ENCODE measurements at regions not wholly inside any gene's neighbourhood (a gene's known extent, or its start where the extent isn't known, plus 50 kb on each side); places are given as distances from the start of the nearest gene placed in this dataset.

DNA sequence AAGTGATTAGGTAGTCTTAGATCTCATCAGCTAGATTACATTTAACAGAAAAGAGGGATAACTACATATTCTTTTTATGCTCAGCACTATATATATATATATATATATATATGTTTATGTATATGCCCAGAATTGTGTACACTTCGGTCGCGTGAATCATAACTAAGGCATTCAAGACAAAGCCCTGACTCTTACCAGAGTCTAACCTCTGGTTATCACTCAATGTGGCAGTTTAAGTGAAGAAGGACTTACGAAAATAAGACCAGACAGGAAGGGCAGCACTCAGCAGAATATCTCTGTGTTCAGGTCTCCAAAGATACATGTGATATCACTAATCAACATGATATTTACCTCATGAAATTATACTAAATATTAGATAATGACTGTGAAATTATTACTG lies 1326.7 kb downstream of the MRPL39 start:
- Histone ChIP-seq H3K4me3 (ENCODE audit: low read length) (no peak overlapping the region), H3K4me2 (ENCODE audit: low read length) (no peak overlapping the region), H3K23ac (ENCODE audit: low read length) (no peak overlapping the region), H4K8ac (ENCODE audit: low read depth, low read length) (no peak overlapping the region), H2BK15ac (replicated peaks; ENCODE audit: low read depth) (no peak overlapping the region), H2AK5ac (ENCODE audit: low read length) (no peak overlapping the region), H3K9ac (ENCODE audit: low read length) (no peak overlapping the region), H3K4me1 (ENCODE audit: control insufficient read depth, low read depth, low read length) (no peaks in the 10 kb centered on the region), H3K79me2 (ENCODE audit: control insufficient read depth, insufficient read depth, low read length) (no peaks in the 10 kb centered on the region), H3K27me3 (ENCODE audit: insufficient read depth, low read length, poor library complexity) (no peaks in the 10 kb centered on the region), H3K4ac (ENCODE audit: low read depth, low read length) (no peak overlapping the region), H3K27ac (ENCODE audit: low read depth, low read length) (no peak overlapping the region), H3K36me3 (ENCODE audit: control insufficient read depth, insufficient read depth, low read length) (no peaks in the 10 kb centered on the region), H3K79me1 (ENCODE audit: low read length) (no peaks in the 10 kb centered on the region), H4K5ac (ENCODE audit: low read length) (no peak overlapping the region), H3K56ac (ENCODE audit: low read length) (no peak overlapping the region), H2BK5ac (ENCODE audit: low read length) (no peak overlapping the region), H2BK120ac (ENCODE audit: low read depth, low read length) (no peak overlapping the region), H3K18ac (ENCODE audit: low read length) (no peak overlapping the region)
- no peak for DNase-seq
- WGBS (ENCODE audit: extremely low coverage, insufficient coverage, low lambda C conversion rate), result no CpG with 5 or more reads among the region's 4 CpGs

DNA sequence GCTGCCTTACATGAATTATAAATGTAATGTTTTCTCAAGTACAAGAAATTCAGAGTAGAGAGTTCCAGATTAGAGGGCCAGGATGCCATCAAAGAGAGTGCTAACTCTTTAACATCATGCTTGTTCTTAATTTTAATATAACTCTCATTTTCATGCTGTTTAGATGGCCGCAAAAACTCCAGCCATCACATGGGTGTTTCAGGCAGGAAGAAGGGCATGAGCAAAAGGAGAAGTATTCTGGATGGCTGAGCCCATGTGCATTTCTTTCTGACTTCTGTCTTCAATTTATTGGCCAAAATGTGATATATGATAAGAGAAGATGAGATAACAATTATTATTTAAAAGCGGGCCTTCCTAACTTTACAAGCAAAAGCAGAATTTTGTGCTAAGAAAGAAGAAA lies 1328.6 kb downstream of the MRPL39 start:
- Histone ChIP-seq H4K8ac (ENCODE audit: low read depth, low read length) (no peak overlapping the region), H2BK120ac (ENCODE audit: low read depth, low read length) (no peak overlapping the region), H3K4ac (ENCODE audit: low read depth, low read length) (no peak overlapping the region), H3K4me3 (ENCODE audit: low read length) (no peak overlapping the region), H2BK15ac (replicated peaks; ENCODE audit: low read depth) (no peak overlapping the region), H2AK5ac (ENCODE audit: low read length) (no peak overlapping the region), H3K23ac (ENCODE audit: low read length) (no peak overlapping the region), H3K36me3 (ENCODE audit: control insufficient read depth, insufficient read depth, low read length) (no peaks in the 10 kb centered on the region), H3K4me1 (ENCODE audit: control insufficient read depth, low read depth, low read length) (no peaks in the 10 kb centered on the region), H3K4me2 (ENCODE audit: low read length) (no peak overlapping the region), H3K79me1 (ENCODE audit: low read length) (no peaks in the 10 kb centered on the region), H4K5ac (ENCODE audit: low read length) (no peak overlapping the region), H3K18ac (ENCODE audit: low read length) (no peak overlapping the region), H3K27me3 (ENCODE audit: insufficient read depth, low read length, poor library complexity) (no peaks in the 10 kb centered on the region), H3K79me2 (ENCODE audit: control insufficient read depth, insufficient read depth, low read length) (no peaks in the 10 kb centered on the region), H3K56ac (ENCODE audit: low read length) (no peak overlapping the region), H2BK5ac (ENCODE audit: low read length) (no peak overlapping the region), H3K27ac (ENCODE audit: low read depth, low read length) (no peak overlapping the region), H3K9ac (ENCODE audit: low read length) (no peak overlapping the region)
- no CpG with 5 or more reads among the region's 2 CpGs for WGBS (ENCODE audit: extremely low coverage, insufficient coverage, low lambda C conversion rate)
- no peak for DNase-seq

DNA sequence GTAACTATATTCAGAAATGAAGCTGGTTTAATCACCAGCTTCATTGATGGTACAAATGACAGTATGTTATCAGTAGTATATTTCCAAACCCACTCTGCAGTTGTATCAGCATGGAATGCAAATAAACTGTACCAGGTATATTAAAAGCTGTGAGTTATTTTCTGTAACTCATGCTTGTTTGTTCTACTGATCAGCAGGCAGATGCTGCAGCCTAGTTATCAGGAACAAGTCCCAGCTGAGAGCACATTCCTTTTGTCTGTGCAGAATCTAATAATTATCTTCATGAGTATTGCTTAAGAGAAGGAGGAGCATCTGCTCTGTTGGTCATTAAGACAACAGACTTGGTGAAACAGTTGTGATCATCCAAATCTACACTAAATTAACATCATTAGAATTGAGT lies 1331.1 kb downstream of the MRPL39 start:
- H3K79me2 ChIP-seq (ENCODE audit: control insufficient read depth, insufficient read depth, low read length), result no peaks in the 10 kb centered on the region
- peak; percentile 7 for DNase-seq
- H3K9ac ChIP-seq (ENCODE audit: low read length), result no peak overlapping the region
- H3K56ac ChIP-seq (ENCODE audit: low read length), result no peak overlapping the region
- H3K4me1 ChIP-seq (ENCODE audit: control insufficient read depth, low read depth, low read length), result peaks cover 3% of the 10 kb centered on the region
- no peak overlapping the region for H3K23ac ChIP-seq (ENCODE audit: low read length)
- no peaks in the 10 kb centered on the region for H3K36me3 ChIP-seq (ENCODE audit: control insufficient read depth, insufficient read depth, low read length)
- H2BK5ac ChIP-seq (ENCODE audit: low read length), result no peak overlapping the region
- no peak overlapping the region for H3K18ac ChIP-seq (ENCODE audit: low read length)
- no peak overlapping the region for H2BK15ac ChIP-seq (replicated peaks; ENCODE audit: low read depth)
- no peak overlapping the region for H3K4me2 ChIP-seq (ENCODE audit: low read length)
- H3K79me1 ChIP-seq (ENCODE audit: low read length), result no peaks in the 10 kb centered on the region
- H4K8ac ChIP-seq (ENCODE audit: low read depth, low read length), result no peak overlapping the region
- H2AK5ac ChIP-seq (ENCODE audit: low read length), result no peak overlapping the region
- H2BK120ac ChIP-seq (ENCODE audit: low read depth, low read length), result no peak overlapping the region
- H3K27me3 ChIP-seq (ENCODE audit: insufficient read depth, low read length, poor library complexity), result no peaks in the 10 kb centered on the region
- no peak overlapping the region for H3K27ac ChIP-seq (ENCODE audit: low read depth, low read length)
- H3K4me3 ChIP-seq (ENCODE audit: low read length), result no peak overlapping the region
- no peak overlapping the region for H4K5ac ChIP-seq (ENCODE audit: low read length)
- no peak overlapping the region for H3K4ac ChIP-seq (ENCODE audit: low read depth, low read length)

DNA sequence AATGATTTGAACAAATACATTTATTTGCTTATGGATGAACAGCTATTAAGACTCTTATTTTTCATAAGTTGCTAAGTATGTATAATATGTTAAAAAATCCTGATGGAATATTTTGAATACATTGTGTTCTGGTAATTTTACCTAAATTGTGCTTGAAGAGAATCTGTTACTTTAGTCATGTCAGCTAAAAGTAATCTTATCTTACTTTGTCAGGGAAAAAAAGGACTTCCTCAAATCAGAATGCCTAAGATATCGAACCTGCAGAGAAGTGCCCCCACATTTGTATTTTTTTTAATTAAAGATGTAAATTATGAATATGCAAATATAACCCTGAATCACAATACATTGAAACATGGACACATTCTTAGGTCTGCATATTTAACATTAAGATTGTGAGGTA lies 1331.7 kb downstream of the MRPL39 start:
- Histone ChIP-seq H3K36me3 (ENCODE audit: control insufficient read depth, insufficient read depth, low read length) (no peaks in the 10 kb centered on the region), H4K8ac (ENCODE audit: low read depth, low read length) (no peak overlapping the region), H2BK15ac (replicated peaks; ENCODE audit: low read depth) (no peak overlapping the region), H3K9ac (ENCODE audit: low read length) (no peak overlapping the region), H3K56ac (ENCODE audit: low read length) (no peak overlapping the region), H3K79me1 (ENCODE audit: low read length) (no peaks in the 10 kb centered on the region), H3K4me1 (ENCODE audit: control insufficient read depth, low read depth, low read length) (peaks cover 3% of the 10 kb centered on the region), H3K27me3 (ENCODE audit: insufficient read depth, low read length, poor library complexity) (no peaks in the 10 kb centered on the region), H3K27ac (ENCODE audit: low read depth, low read length) (no peak overlapping the region), H2AK5ac (ENCODE audit: low read length) (no peak overlapping the region), H4K5ac (ENCODE audit: low read length) (no peak overlapping the region), H3K79me2 (ENCODE audit: control insufficient read depth, insufficient read depth, low read length) (no peaks in the 10 kb centered on the region), H3K4ac (ENCODE audit: low read depth, low read length) (no peak overlapping the region), H2BK5ac (ENCODE audit: low read length) (no peak overlapping the region), H3K4me2 (ENCODE audit: low read length) (no peak overlapping the region), H3K23ac (ENCODE audit: low read length) (no peak overlapping the region), H3K18ac (ENCODE audit: low read length) (no peak overlapping the region), H3K4me3 (ENCODE audit: low read length) (no peak overlapping the region), H2BK120ac (ENCODE audit: low read depth, low read length) (no peak overlapping the region)
- no peak for DNase-seq
- no CpG with 5 or more reads among the region's 1 CpG for WGBS (ENCODE audit: extremely low coverage, insufficient coverage, low lambda C conversion rate)

DNA sequence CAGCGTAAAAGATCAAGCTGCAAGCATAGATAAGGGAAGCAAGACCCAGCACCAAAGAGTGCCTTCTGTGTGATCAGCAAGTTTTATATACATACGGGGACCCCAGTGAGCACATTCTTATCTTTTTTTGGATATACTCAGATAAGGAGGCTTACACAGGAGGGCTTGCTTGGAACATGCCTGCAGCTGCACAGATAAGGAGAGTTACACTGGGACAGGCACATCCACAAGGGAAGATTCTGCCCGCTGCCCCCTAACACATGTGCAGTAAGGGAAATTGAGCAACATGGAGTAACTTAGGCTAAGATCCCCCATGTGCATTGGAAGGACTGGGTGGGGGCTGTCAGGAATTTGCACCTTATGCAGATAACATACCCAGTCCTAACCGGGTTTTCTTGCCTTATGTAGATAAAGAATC lies 1334.8 kb downstream of the MRPL39 start:
- Histone ChIP-seq H3K18ac (ENCODE audit: low read length) (no peak overlapping the region), H3K36me3 (ENCODE audit: control insufficient read depth, insufficient read depth, low read length) (no peaks in the 10 kb centered on the region), H3K79me2 (ENCODE audit: control insufficient read depth, insufficient read depth, low read length) (no peaks in the 10 kb centered on the region), H3K9ac (ENCODE audit: low read length) (no peak overlapping the region), H3K4me2 (ENCODE audit: low read length) (no peak overlapping the region), H4K5ac (ENCODE audit: low read length) (no peak overlapping the region), H3K4me3 (ENCODE audit: low read length) (no peak overlapping the region), H3K27me3 (ENCODE audit: insufficient read depth, low read length, poor library complexity) (no peaks in the 10 kb centered on the region), H3K27ac (ENCODE audit: low read depth, low read length) (no peak overlapping the region), H3K4ac (ENCODE audit: low read depth, low read length) (no peak overlapping the region), H3K79me1 (ENCODE audit: low read length) (no peaks in the 10 kb centered on the region), H3K56ac (ENCODE audit: low read length) (no peak overlapping the region), H3K4me1 (ENCODE audit: control insufficient read depth, low read depth, low read length) (peaks cover 3% of the 10 kb centered on the region), H4K8ac (ENCODE audit: low read depth, low read length) (no peak overlapping the region), H2BK15ac (replicated peaks; ENCODE audit: low read depth) (no peak overlapping the region), H2BK5ac (ENCODE audit: low read length) (no peak overlapping the region), H2AK5ac (ENCODE audit: low read length) (no peak overlapping the region), H3K23ac (ENCODE audit: low read length) (no peak overlapping the region), H2BK120ac (ENCODE audit: low read depth, low read length) (no peak overlapping the region)
- no CpG with 5 or more reads among the region's 4 CpGs for WGBS (ENCODE audit: extremely low coverage, insufficient coverage, low lambda C conversion rate)
- peak; percentile 73 for DNase-seq

DNA sequence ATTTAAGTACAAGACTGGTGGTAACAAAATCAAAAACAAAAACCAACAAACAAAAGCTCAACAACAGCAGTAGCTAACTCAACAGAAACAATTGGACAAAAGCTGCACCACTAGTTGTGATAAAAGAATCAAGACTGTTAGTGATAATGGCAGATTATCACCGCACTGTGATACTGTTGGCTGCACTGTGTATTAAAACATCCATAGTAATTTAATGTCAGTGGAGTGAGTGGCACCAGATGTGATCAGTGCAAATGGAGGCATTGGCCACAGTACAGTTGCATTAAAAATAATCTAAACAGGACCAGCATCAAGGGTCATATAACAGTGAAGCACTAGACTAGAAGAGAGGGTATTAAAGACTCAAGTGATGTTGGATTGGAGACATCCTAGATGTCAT lies 1341.3 kb downstream of the MRPL39 start:
- no peaks in the 10 kb centered on the region for H3K79me2 ChIP-seq (ENCODE audit: control insufficient read depth, insufficient read depth, low read length)
- no peaks in the 10 kb centered on the region for H3K27me3 ChIP-seq (ENCODE audit: insufficient read depth, low read length, poor library complexity)
- no peak overlapping the region for H2AK5ac ChIP-seq (ENCODE audit: low read length)
- no peak overlapping the region for H4K5ac ChIP-seq (ENCODE audit: low read length)
- no peak overlapping the region for H2BK15ac ChIP-seq (replicated peaks; ENCODE audit: low read depth)
- no peak overlapping the region for H2BK120ac ChIP-seq (ENCODE audit: low read depth, low read length)
- no peak overlapping the region for H3K4me3 ChIP-seq (ENCODE audit: low read length)
- no peak overlapping the region for H3K56ac ChIP-seq (ENCODE audit: low read length)
- H3K18ac ChIP-seq (ENCODE audit: low read length), result no peak overlapping the region
- no CpG with 5 or more reads among the region's 1 CpG for WGBS (ENCODE audit: extremely low coverage, insufficient coverage, low lambda C conversion rate)
- H4K8ac ChIP-seq (ENCODE audit: low read depth, low read length), result no peak overlapping the region
- no peaks in the 10 kb centered on the region for H3K36me3 ChIP-seq (ENCODE audit: control insufficient read depth, insufficient read depth, low read length)
- H2BK5ac ChIP-seq (ENCODE audit: low read length), result no peak overlapping the region
- no peak overlapping the region for H3K23ac ChIP-seq (ENCODE audit: low read length)
- no peak overlapping the region for H3K4ac ChIP-seq (ENCODE audit: low read depth, low read length)
- no peak overlapping the region for H3K9ac ChIP-seq (ENCODE audit: low read length)
- H3K27ac ChIP-seq (ENCODE audit: low read depth, low read length), result no peak overlapping the region
- no peak for DNase-seq
- no peaks in the 10 kb centered on the region for H3K79me1 ChIP-seq (ENCODE audit: low read length)
- H3K4me1 ChIP-seq (ENCODE audit: control insufficient read depth, low read depth, low read length), result no peaks in the 10 kb centered on the region
- no peak overlapping the region for H3K4me2 ChIP-seq (ENCODE audit: low read length)
